Colon (tissue), 2 donors: ENCODE measurements at regions not wholly inside any gene's neighbourhood (a gene's known extent, or its start where the extent isn't known, plus 50 kb on each side); places are given as distances from the start of the nearest gene placed in this dataset.

Experiments used
- FAIRE-seq: peaks from 2 replicates; lab custom pipeline; 2012; peaks lifted over from hg19 to GRCh38; lab: Jason Lieb, UNC
- donor health status: control.
- donor health status: control.

DNA sequence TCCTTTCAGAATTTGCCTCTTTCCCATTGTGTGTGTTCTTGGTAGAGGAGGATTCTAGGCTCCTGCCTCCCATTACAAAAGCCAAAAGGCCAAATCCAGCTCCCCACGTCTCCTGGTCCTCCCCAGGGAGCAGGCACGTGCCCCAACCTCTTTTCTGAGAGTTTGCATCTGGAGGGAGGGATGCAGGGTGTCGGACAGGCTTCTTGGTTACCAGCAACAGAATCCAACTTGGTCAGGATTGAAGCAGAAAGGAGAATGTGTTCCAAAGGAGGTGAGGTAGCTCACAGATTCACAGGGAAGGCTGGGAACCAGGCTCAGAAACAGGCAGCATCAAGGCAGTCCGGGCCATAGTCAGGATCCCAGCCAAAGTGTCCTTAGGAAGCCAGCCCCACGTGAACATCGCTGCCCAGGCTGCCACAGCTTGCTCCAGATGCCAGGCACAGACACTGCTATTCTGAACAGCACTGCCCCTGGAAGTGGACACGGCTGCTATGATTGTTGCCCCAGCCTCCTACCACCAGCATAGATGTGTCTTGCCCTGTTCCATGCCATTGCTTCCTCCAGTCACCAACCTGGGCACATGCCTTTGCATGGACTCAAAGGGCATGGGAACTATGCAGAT, 264.2 kb upstream of the ZMIZ1 start:
- FAIRE-seq = no peak

GRCh38 chr10:78805176-78805575, 263.6 kb upstream of the ZMIZ1 start:
- FAIRE-seq = no peak

GRCh38 chr10:78806681-78807221, 262.0 kb upstream of the ZMIZ1 start:
- no peak for FAIRE-seq

- no peak for FAIRE-seq
Observed at GRCh38 chr10:78807504-78808203, 261.1 kb upstream of the ZMIZ1 start.

DNA sequence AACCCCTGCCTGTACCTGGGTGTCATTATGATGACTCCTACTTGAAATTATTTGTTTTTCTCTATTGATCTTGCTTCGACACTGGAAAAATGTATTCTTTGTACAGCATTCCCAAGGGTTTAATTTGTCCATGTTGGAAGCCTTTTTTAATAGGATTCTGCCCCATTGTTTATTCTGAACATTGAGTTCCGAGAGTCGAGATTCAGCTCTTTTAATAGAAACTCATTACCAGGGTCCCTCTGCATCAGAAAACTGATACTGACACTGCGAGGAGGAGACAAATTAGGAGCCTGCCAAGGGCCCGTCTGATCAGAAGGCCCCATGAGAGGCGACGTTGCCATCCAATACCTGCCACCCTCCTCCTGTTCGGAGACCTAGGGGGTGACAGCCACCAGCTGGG, 260.5 kb upstream of the ZMIZ1 start:
- no peak for FAIRE-seq

GRCh38 chr10:78808736-78809367, 259.9 kb upstream of the ZMIZ1 start:
- FAIRE-seq = no peak

GRCh38 chr10:78811174-78811573, 257.6 kb upstream of the ZMIZ1 start:
- no peak for FAIRE-seq

DNA sequence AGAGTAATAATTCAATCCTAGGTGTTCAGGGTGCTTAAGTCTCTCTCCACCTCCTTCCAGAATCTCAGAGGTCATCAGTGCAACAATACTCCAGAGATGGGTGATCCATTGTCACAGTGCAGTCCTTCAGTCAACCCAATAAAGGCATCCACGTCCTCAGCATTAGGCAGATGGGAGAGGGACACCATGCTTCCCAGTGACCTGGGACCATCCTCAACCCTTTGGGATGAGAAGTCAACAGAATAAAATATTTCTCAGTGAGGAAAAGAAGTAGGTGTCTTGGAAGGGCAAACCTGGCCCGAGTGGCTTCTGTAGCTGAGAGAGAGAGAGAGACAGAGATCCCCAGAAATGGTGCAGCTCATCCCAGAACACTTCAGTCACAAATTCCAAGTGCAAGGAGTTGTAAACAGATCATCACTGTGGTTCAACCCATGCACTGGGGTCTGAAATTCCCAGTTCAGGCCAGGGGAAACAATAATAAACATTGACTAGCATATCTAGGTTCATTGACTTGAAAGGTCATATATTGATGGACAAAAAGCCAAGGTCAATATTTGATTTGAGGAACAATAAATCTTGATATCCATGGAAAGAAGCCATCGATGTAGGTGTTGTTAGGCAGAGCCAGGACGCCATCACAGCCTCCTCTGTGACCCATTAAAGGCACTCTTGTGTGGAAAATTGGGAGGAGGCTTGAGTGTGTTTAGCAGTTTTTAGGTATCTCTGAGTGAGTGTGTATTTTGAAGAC, 256.0 kb upstream of the ZMIZ1 start:
- FAIRE-seq = no peak

DNA sequence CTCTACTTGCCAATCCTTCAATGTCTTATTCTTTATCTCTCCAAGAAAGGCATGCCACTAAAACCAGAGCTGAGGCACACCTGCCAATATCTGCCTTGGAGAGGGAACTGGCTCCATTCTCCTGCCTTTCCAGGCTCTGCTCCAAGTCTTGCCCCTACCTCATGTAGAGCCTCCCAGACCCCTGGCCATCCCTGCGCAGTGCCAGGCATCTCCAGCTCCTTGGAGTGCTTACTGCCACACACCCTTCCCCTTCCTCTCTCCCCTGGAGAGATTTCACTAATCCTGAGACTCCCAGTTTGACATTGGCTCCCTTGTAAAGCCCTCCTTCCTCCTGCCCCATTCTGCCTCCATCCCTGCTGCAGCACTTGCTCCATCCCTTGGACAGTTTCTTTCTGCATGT, 255.2 kb upstream of the ZMIZ1 start:
- no peak for FAIRE-seq

- no peak for FAIRE-seq
Observed at GRCh38 chr10:78813998-78814399, 254.8 kb upstream of the ZMIZ1 start.

DNA sequence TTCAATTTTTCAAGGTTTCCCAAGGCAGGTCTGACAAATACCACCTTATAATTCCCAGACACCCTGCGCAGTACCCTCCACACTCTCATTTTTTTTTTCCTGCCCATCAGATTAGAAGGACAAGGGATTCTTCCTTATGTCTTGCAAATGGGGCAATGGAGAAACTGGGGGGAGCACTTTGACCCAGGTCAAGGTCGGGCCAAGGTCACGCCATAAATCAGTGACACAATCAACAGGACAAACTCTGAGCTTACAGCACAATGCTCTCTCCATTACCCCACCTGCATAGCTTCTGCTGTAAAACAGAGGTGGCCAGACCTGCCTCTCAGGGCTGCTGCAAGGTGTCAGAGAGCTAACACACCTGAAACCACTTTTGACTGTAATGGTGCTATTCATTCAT, 254.4 kb upstream of the ZMIZ1 start:
- no peak for FAIRE-seq

DNA sequence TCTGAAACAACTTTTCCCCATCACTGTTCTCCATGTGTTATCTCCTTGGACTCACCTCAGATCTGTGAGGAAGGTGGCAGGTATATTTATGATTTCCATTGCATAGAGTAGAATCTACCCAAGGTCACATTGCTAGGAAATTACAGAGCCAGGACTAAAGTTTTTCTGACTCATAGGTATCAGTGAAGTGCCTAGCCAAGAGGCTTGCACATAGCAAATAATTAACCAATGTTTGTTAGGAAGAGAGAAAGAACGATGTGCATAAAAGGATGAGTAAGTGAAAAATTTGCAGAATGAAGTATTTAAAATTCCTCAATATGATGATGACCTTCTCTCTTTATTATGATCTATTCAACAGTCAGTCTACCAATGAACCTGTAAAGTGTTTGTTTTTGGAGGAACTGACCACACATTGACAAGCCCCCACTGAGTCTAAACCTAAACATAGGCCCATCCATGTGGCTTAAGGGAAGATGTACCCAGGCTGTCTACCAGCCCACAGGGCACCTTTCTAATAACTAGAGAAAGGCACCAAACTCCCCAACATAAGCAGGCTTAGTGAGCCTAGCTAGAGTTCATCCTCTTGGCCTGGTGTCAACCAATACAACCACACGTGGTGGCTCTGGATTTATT, 252.9 kb upstream of the ZMIZ1 start:
- FAIRE-seq = no peak

DNA sequence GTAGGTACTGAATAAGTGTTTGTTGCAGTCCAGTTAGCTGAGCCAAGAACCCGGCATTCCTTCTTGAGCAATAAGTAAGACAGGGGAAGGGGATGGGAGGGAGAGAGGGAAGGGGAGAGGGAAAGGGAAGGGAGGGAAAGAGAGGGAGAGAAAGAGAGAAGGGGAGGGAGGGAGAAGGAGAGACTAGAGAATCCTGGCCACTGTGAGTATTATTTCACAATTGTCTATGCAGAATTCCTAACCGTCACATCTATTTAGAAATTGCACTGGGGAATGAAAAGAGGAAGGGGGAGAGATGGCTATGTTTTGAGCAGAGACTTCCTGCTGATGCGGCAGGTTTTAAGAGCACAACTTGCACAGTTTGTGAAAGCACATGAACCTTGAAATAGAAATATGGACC, 251.4 kb upstream of the ZMIZ1 start:
- FAIRE-seq = no peak

DNA sequence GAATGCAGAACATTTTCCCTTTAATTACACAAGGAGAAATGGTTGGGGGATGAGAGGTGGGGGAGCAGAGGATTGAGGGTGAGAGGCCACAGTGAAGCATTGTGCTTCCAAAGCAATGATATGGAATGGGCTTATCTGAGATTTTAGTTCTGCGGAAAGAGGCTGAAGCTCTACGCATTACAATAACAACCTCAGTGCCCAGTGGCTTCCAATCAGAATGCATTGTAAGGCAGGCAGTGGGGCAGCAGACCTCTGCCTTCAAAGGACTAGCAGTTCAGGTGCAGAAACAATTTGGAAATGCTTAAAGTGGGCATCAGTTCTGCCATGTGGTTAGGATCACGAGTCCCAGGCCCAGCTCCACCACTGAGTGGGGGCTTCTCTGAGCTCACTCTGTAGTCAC, 251.0 kb upstream of the ZMIZ1 start:
- no peak for FAIRE-seq

- no peak for FAIRE-seq
Observed at GRCh38 chr10:78819361-78820006, 249.3 kb upstream of the ZMIZ1 start.

DNA sequence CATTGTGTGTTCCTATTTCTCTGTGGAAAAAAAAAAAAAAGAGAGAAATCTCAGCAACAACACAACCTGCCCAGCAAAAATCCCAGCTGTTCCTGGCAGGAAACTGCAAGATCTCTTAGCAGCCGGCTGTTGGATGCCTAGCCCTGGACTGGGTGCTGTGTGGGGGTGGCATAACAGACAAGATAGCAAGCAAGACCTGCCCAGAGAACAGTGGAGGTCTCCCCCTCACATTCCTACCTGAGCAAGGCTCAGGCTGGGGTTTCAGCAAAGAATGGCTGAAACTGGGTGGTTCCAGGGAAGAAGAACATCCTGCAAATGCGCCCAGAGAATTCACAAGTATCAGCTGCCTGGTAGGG, 248.8 kb upstream of the ZMIZ1 start:
- no peak for FAIRE-seq

DNA sequence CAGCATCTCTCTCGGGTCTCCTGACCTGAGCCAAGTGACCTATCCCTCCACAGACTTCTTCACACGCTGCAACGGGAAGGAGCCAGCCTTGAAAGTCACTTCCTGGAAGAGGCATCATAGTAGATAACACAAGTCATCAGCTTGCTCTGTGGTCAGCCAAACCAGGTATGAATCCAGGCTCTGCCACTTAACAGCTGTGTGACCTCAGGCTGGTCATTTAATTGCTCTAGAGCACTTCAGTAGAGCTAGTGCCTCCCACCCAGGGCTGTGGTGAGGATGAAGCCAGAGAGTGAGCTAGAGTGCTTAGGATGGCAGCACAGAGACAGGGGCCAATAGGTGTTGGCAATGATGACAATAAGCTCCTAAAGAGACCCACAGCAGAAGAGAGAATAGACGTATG, 247.7 kb upstream of the ZMIZ1 start:
- FAIRE-seq = no peak

DNA sequence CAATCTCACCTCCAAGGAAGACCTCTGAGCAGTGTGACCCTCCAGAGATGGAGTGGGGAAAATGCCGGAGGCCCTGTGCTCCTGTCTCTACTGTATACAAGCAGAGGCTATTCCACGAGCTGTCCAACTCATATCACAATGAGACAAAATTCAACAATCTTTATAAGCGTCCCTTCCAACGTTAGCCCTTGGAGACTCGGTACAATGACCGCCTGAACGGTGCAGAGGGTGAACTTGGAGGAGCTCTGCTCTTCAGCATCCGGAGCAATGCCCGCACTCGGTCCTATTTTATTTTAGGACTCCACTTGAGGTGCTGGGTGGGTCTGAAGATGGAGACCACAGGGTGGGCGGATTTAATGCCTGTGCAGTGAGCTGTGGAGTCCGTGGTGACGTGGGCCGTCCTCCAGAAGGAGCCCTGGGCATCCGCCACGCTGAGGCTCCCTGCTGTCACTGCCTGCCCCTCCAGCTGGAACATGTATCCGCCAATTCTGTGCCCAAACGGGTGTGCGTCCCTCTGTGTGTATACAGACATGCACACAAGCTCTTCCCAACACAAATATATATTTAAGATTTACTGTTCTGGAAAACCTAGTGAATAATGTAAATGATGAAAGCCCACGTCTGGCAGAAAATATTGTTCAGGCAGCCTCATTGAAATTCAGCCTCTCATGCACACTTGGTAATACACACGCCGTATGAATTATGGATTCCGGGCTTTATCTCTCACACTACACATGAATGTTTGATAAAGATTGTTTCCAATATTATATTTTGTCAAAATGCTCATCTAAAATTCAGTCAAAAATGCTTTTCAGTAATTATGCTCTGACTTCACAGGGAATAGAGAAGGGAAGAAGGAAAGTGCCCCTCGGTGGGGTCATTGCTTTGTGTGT, 239.9 kb upstream of the ZMIZ1 start:
- FAIRE-seq = no peak

GRCh38 chr10:78829565-78829964, 239.2 kb upstream of the ZMIZ1 start:
- FAIRE-seq = no peak

DNA sequence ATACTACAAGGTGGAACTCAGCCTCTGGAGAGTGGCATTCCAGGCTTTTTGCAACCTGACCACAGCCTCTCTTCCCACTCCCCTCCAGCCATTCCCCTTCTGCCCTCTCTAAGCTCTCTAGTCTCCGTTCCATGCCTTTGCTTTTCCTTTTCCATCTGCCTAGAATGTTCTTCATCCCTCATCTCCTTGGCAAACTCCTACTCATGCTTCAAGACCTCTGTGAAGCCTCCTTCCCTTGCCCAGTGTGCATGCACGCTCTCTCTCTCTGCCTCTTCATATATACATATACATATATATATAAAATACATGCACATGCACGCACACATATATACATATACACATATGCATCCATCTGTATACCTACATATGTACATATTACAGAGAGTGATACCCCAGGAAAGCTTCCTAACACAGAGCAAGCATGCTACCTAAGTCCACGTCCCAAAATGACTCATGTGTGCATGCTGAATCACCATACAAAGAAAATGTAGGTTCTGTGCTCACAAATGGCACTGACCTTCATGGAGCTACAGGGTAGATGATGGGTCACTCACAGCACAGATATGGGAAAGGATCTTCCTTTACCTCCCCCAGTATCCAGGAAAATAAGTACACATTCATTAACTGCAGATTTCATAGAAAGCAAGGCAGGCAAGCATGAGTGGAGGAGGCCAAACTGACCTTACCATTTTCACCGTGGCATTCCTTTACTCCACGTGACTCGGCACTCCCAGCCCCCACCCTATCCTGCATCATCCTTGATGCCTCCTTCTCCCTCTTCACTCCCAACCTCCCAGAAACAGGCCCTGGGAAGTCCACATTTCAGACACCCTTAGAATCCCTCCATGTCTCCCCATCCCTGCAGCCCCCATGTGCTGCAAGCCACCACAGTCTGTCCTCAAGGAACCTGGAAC, 238.4 kb upstream of the ZMIZ1 start:
- no peak for FAIRE-seq
